ENCODE measurements at regions not wholly inside any gene's neighbourhood (a gene's known extent, or its start where the extent isn't known, plus 50 kb on each side); places are given as distances from the start of the nearest gene placed in this dataset.

DNA sequence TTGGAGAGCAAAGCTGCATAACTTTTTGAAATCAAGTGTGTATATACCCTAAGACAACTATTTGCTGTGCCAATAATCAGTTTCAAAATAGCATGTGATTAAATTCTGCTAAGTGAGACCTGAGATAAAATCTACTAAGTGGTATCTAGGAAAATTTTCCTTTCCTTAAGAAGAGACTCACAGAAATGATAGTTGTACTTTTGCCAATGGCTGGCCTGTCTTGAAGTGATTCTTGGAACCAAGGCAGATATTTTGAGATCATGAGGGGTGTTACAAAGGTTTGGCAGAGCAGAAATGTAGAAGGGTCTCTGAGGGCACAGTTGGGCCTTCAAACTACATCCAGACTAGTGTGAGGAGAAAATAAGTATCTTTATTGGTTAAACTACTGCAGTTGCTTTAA, 902.6 kb upstream of the TENM4 start:
- no peak for ATAC-seq
- TF ChIP-seq ZNF8 (CRISPR knock-in tag; IDR thresholded peaks at IDR 0.05) (no peak), ZNF565 (CRISPR knock-in tag; conservative IDR thresholded peaks at IDR 0.05; ENCODE audit: low read depth) (no peak), PPARA (CRISPR knock-in tag; IDR thresholded peaks at IDR 0.05; ENCODE audit: borderline replicate concordance) (no peak)
- TF ChIP-seq, protein P1, sequence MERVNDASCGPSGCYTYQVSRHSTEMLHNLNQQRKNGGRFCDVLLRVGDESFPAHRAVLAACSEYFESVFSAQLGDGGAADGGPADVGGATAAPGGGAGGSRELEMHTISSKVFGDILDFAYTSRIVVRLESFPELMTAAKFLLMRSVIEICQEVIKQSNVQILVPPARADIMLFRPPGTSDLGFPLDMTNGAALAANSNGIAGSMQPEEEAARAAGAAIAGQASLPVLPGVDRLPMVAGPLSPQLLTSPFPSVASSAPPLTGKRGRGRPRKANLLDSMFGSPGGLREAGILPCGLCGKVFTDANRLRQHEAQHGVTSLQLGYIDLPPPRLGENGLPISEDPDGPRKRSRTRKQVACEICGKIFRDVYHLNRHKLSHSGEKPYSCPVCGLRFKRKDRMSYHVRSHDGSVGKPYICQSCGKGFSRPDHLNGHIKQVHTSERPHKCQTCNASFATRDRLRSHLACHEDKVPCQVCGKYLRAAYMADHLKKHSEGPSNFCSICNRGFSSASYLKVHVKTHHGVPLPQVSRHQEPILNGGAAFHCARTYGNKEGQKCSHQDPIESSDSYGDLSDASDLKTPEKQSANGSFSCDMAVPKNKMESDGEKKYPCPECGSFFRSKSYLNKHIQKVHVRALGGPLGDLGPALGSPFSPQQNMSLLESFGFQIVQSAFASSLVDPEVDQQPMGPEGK (CRISPR knock-in tag; IDR thresholded peaks at IDR 0.05; ENCODE audit: borderline replicate concordance) = no peak
- TF ChIP-seq, protein P2, sequence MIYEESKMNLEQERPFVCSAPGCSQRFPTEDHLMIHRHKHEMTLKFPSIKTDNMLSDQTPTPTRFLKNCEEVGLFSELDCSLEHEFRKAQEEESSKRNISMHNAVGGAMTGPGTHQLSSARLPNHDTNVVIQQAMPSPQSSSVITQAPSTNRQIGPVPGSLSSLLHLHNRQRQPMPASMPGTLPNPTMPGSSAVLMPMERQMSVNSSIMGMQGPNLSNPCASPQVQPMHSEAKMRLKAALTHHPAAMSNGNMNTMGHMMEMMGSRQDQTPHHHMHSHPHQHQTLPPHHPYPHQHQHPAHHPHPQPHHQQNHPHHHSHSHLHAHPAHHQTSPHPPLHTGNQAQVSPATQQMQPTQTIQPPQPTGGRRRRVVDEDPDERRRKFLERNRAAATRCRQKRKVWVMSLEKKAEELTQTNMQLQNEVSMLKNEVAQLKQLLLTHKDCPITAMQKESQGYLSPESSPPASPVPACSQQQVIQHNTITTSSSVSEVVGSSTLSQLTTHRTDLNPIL (CRISPR knock-in tag; IDR thresholded peaks at IDR 0.05; ENCODE audit: low read depth) = no peak

DNA sequence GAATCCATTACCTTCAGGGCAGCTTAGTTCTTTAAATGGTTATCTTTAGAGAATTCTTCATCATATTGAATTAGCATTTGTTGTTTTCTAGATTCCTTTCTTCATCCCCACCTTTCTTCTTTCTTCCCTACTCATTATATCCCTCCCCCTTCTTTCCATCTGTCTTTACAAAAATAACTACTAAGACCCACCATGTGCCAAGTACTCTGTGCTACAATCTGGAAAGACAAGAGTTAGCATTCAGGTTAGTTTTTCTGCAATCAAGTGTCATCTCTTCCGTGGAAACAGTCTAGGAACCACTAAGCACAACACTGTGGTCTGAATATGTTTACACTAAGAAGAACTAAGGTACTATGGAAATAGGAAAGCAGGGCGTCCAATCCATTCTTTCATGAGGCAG, 897.4 kb upstream of the TENM4 start:
- no peak for ATAC-seq
- TF ChIP-seq RARB (CRISPR knock-in tag; IDR thresholded peaks at IDR 0.05) = no peak

DNA sequence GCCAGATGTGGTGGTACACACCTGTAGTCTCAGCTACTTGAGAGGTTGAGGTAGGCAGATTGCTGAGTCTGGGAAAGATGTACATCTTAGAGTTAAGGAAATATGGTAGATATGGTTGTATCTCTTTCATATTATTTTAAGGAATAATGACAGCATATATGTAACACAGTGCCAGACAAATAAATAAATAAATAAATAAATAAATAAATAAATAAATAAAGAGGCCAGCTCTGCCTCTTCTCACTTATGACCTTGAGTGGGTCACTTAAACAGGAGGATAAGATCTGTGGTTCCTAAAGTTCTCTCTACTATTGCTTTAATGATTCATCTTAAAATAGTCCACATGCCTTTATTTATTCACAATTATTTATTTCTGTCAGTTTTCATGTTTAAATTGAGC, 890.9 kb upstream of the TENM4 start:
- TF ChIP-seq, protein P3, sequence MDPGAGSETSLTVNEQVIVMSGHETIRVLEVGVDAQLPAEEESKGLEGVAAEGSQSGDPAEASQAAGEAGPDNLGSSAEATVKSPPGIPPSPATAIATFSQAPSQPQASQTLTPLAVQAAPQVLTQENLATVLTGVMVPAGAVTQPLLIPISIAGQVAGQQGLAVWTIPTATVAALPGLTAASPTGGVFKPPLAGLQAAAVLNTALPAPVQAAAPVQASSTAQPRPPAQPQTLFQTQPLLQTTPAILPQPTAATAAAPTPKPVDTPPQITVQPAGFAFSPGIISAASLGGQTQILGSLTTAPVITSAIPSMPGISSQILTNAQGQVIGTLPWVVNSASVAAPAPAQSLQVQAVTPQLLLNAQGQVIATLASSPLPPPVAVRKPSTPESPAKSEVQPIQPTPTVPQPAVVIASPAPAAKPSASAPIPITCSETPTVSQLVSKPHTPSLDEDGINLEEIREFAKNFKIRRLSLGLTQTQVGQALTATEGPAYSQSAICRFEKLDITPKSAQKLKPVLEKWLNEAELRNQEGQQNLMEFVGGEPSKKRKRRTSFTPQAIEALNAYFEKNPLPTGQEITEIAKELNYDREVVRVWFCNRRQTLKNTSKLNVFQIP (CRISPR knock-in tag; IDR thresholded peaks at IDR 0.05; ENCODE audit: borderline replicate concordance, low read depth) = no peak
- TF ChIP-seq SNAI2 (CRISPR knock-in tag; IDR thresholded peaks at IDR 0.05) (no peak), ESRRG (CRISPR knock-in tag; IDR thresholded peaks at IDR 0.05) (no peak), TCF4 (CRISPR knock-in tag; IDR thresholded peaks at IDR 0.05; ENCODE audit: borderline replicate concordance) (no peak), ISL1 (CRISPR knock-in tag; IDR thresholded peaks at IDR 0.05) (no peak), ARNTL (CRISPR knock-in tag; IDR thresholded peaks at IDR 0.05; ENCODE audit: borderline replicate concordance, low read depth) (no peak), OSR1 (CRISPR knock-in tag; IDR thresholded peaks at IDR 0.05) (no peak), ZC3H10 (CRISPR knock-in tag; IDR thresholded peaks at IDR 0.05) (no peak), CSDC2 (CRISPR knock-in tag; IDR thresholded peaks at IDR 0.05) (no peak), ZNF8 (CRISPR knock-in tag; IDR thresholded peaks at IDR 0.05) (no peak), GLIS3 (CRISPR knock-in tag; IDR thresholded peaks at IDR 0.05) (no peak), ZFP30 (CRISPR knock-in tag; IDR thresholded peaks at IDR 0.05) (no peak), PPARA (CRISPR knock-in tag; IDR thresholded peaks at IDR 0.05; ENCODE audit: borderline replicate concordance) (no peak), RARB (CRISPR knock-in tag; IDR thresholded peaks at IDR 0.05) (no peak), ZNF70 (CRISPR knock-in tag; IDR thresholded peaks at IDR 0.05) (no peak), TOX (CRISPR knock-in tag; IDR thresholded peaks at IDR 0.05; ENCODE audit: borderline replicate concordance) (no peak)
- ATAC-seq = no peak

DNA sequence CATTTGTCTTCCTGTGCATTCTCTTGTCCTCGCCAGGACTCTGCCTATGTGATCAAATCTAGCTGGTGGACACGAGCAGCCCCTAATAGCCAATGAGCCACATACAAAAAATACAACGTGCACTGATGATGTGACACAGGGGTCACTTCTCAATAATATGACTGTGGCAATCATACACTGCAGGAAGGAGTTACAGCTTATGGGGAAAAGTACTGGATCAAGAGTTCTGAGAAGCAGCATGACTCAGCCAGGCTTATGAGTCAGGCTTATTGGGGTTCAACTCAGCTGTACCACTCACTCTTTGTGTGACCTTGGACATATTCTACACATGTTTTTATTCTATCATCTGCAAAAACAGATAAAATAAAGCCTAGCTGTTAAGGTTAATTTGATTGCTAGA, 889.4 kb upstream of the TENM4 start:
- ATAC-seq = no peak
- TF ChIP-seq ZNF70 (CRISPR knock-in tag; IDR thresholded peaks at IDR 0.05) (no peak), ZNF8 (CRISPR knock-in tag; IDR thresholded peaks at IDR 0.05) (no peak)

DNA sequence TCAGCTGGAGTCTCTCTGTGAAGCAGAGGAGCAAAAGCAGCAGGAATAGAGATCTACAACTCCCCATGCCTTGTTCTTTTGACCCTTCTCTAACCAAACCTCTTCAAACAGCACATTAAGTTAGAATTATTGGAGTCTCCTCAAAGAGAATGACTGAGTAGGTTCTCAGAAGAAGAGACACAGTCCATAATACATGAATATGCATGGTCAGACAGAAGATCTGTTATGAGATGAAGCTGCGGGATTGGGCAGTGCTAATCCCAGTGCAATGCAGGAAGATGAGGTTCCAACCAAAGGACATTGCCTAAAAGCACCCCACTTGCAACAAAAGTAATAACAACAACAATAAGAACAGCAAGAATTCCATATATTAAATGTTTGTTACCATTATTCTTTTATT, 887.9 kb upstream of the TENM4 start:
- TF ChIP-seq, protein P1 (CRISPR knock-in tag; IDR thresholded peaks at IDR 0.05; ENCODE audit: borderline replicate concordance) = no peak
- TF ChIP-seq ISL1 (CRISPR knock-in tag; IDR thresholded peaks at IDR 0.05) = no peak
- TF ChIP-seq, protein P4, sequence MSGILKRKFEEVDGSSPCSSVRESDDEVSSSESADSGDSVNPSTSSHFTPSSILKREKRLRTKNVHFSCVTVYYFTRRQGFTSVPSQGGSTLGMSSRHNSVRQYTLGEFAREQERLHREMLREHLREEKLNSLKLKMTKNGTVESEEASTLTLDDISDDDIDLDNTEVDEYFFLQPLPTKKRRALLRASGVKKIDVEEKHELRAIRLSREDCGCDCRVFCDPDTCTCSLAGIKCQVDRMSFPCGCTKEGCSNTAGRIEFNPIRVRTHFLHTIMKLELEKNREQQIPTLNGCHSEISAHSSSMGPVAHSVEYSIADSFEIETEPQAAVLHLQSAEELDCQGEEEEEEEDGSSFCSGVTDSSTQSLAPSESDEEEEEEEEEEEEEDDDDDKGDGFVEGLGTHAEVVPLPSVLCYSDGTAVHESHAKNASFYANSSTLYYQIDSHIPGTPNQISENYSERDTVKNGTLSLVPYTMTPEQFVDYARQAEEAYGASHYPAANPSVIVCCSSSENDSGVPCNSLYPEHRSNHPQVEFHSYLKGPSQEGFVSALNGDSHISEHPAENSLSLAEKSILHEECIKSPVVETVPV (CRISPR knock-in tag; IDR thresholded peaks at IDR 0.05) = no peak
- TF ChIP-seq ARNTL (CRISPR knock-in tag; IDR thresholded peaks at IDR 0.05; ENCODE audit: borderline replicate concordance, low read depth) = no peak
- TF ChIP-seq TCF4 (CRISPR knock-in tag; IDR thresholded peaks at IDR 0.05; ENCODE audit: borderline replicate concordance) = no peak
- TF ChIP-seq ZNF8 (CRISPR knock-in tag; IDR thresholded peaks at IDR 0.05) = no peak
- TF ChIP-seq ZNF70 (CRISPR knock-in tag; IDR thresholded peaks at IDR 0.05) = no peak
- no peak for TF ChIP-seq ZFP30 (CRISPR knock-in tag; IDR thresholded peaks at IDR 0.05)
- TF ChIP-seq PPARA (CRISPR knock-in tag; IDR thresholded peaks at IDR 0.05; ENCODE audit: borderline replicate concordance) = no peak
- no peak for TF ChIP-seq CSDC2 (CRISPR knock-in tag; IDR thresholded peaks at IDR 0.05)
- no peak for TF ChIP-seq RARB (CRISPR knock-in tag; IDR thresholded peaks at IDR 0.05)
- TF ChIP-seq ESRRG (CRISPR knock-in tag; IDR thresholded peaks at IDR 0.05) = no peak
- TF ChIP-seq, protein P3 (CRISPR knock-in tag; IDR thresholded peaks at IDR 0.05; ENCODE audit: borderline replicate concordance, low read depth) = no peak
- no peak for TF ChIP-seq ZNF565 (CRISPR knock-in tag; conservative IDR thresholded peaks at IDR 0.05; ENCODE audit: low read depth)
- ATAC-seq = no peak

All from SK-N-SH treated with all-trans-retinoic acid at 6 μM for 48 hours (cell line).